Right renal pelvis (tissue), 4 donors: ENCODE measurements at regions not wholly inside any gene's neighbourhood (a gene's known extent, or its start where the extent isn't known, plus 50 kb on each side); places are given as distances from the start of the nearest gene placed in this dataset.
"Not testable (repeated sequence)": the region's sequence is repeated elsewhere in the genome, so short reads cannot be mapped to it uniquely, and the experiment has no call there.

ENCODE experiments used
- DNase-seq, 4 donors: peaks; one replicate each; pipeline ENCODE4 v3.0.0-alpha.2; 2013; ENCODE audit warnings: low read depth in 4 of 4, low spot score in 3 of 4, missing footprints in 1 of 4

- DNase-seq: no peak
These were observed 54.4 kb upstream of the JAK1 start for GRCh38 chr1:65020774-65021173.

GRCh38 chr1:65021795-65022194, 55.4 kb upstream of the JAK1 start:
- no peak for DNase-seq

GRCh38 chr1:65022216-65022615, 55.9 kb upstream of the JAK1 start:
- no peak for DNase-seq

GRCh38 chr1:65025794-65026193, 59.4 kb upstream of the JAK1 start:
- no peak for DNase-seq

GRCh38 chr1:65026235-65026634, 59.9 kb upstream of the JAK1 start:
- no peak for DNase-seq

GRCh38 chr1:65027666-65028358, 61.5 kb upstream of the JAK1 start:
- DNase-seq: no peak

- not testable (repeated sequence) for DNase-seq
These were observed 63.1 kb upstream of the JAK1 start for GRCh38 chr1:65029434-65029833.

- DNase-seq: not testable (repeated sequence)
These were observed 68.5 kb upstream of the JAK1 start for GRCh38 chr1:65034879-65035278.

GRCh38 chr1:65036570-65037051, 70.3 kb upstream of the JAK1 start:
- DNase-seq: no peak

GRCh38 chr1:65039066-65039465, 72.7 kb upstream of the JAK1 start:
- no peak for DNase-seq

GRCh38 chr1:65039508-65039907, 73.2 kb upstream of the JAK1 start:
- DNase-seq: no peak

GRCh38 chr1:65042467-65042866, 76.1 kb upstream of the JAK1 start:
- no peak for DNase-seq

- no peak for DNase-seq
These were observed 78.1 kb upstream of the JAK1 start for GRCh38 chr1:65044411-65044810.

- DNase-seq: no peak
These were observed 78.9 kb upstream of the JAK1 start for GRCh38 chr1:65045022-65045817.

GRCh38 chr1:65048335-65048734, 82.0 kb upstream of the JAK1 start:
- DNase-seq: no peak

GRCh38 chr1:65049941-65050713, 83.8 kb upstream of the JAK1 start:
- DNase-seq: no peak

GRCh38 chr1:65050735-65051134, 84.4 kb upstream of the JAK1 start:
- DNase-seq: no peak

- no peak for DNase-seq
These were observed 88.1 kb upstream of the JAK1 start for GRCh38 chr1:65054481-65054880.

- no peak for DNase-seq
These were observed 89.4 kb upstream of the JAK1 start for GRCh38 chr1:65055747-65056146.

GRCh38 chr1:65056234-65056633, 89.9 kb upstream of the JAK1 start:
- DNase-seq: no peak

- no peak for DNase-seq
These were observed 90.5 kb upstream of the JAK1 start for GRCh38 chr1:65056866-65057265.
